ENCODE measurements at regions not wholly inside any gene's neighbourhood (a gene's known extent, or its start where the extent isn't known, plus 50 kb on each side); places are given as distances from the start of the nearest gene placed in this dataset.

DNA sequence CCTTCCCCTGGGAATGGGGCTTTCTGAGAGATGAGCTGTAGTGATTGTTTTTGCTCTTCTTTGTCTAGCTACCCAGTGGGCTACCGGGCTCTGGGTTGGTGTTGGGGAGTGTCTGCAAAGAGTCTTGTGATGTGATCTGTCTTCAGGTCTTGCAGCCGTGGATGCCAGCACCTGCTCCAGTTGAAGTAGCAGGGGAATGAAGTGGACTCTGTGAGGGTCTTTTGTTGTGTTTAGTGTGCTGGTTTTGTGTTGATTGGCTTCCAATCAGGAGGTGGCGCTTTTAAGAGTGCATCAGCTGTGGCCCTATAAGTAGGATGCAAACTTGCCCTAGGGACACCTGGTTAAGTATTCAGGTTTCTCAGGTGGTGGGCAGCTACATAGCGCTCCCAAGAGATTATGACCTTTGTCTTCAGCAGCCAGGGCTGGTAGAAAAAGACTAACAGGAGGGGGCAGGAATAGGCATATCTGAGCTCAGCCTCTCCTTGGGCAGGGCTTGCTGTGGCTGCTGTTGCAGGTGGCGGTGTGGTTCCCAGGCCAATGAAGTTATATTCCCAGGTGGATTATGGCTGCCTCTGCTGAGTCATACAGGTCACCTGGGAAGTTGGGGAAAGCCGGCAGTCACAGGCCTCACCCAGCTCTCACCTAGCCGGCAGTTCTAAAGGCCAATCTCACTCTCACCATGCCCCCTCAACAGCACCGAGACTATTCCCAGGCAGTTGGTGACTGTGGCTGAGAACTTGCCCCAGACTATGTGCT lies 315.7 kb upstream of the C11orf87 start:
- no peak for DNase-seq (ENCODE audit: low spot score)

DNA sequence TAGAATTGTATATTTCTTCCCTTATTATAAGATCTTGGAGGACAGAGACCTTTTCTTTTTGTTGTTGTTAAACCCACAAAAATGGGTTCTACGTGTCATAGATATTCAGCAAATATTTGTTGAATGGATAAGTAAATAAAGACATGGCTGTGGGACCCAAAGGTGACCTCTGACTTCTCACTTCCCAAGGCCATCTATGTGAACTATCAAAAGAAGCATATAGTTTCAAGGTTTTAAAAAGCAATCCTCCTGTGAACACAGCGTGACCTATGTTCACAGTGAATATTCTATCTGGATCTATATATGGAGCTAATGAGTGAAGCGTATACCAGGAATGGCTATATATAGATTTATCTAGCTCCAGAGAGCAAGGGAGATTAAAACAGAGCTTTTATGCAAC lies 312.8 kb upstream of the C11orf87 start:
- no peak for DNase-seq (ENCODE audit: low spot score)

DNA sequence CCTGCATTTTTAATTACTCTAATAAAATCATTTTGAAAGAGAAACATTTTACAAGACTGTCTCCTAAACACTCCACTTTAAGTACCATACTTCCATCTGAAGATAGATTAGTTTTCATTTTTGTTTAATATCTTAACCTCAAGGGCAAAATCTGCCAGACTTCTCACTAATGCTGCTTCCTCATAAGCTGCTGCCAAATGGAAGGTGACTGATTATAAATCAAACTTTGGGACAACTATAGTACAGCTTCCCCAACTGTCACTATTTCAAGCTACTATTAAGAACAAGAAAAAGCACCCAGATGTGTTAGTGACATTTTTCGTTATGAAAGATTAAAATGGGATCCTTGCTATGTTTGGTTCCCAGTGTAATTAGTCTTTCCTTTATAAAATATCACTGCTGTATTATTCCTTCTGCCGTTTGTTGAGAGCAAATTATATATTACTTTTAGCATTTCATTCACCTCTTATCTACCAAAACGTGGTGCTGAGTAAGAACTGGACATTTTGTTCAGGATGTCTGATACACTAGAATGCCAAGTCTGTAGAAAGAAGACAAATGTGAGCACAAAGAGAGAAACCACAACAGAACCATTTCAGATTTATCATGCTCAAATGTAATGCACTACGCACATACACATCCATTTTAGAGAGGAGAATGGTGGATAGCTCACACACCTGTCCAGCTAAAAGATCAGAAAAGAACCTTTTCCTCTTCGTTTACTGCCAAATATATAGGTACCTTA lies 312.2 kb upstream of the C11orf87 start:
- no peak for DNase-seq (ENCODE audit: low spot score)

DNA sequence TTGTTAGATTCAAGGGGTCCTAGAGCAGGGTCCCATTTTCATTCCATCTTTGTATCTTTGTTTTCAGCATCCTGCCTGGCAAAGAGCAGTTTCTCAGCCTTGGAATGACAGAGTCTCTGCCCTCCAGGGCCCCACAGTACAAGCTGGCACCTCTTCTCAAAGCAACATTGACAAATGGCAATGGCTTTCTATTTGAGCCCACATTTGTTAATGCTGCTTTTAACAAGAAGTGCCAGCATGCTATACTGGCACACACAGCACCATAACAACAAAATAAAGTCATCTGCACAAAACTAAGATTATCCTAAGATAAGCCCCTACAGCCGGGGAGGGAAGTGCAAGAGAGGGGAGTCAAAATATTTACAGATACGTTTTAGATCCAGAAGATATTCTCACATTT lies 309.7 kb upstream of the C11orf87 start:
- no peak for DNase-seq (ENCODE audit: low spot score)

DNA sequence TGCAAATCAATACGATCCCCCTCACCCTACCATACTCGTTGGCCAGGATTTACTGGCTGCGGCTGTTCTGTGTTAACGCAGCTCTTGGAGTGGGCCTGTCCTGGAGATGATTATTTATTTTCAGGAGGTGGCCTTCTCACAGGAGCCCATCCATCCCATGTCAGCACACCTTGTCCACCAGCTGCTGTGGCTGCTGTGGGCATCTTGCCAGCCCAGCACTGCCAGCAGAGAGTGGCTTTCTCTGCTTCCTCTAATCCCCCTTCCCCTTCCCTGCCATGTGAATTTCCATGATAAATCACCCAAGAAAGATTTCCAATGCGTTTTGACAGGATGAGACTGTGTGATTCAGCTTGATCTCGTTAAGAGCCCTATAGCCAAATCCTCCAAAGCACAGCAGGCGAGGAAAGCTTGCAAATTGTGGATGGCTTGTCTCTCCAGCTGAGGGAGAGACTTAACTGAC lies 309.1 kb upstream of the C11orf87 start:
- no peak for DNase-seq (ENCODE audit: low spot score)

DNA sequence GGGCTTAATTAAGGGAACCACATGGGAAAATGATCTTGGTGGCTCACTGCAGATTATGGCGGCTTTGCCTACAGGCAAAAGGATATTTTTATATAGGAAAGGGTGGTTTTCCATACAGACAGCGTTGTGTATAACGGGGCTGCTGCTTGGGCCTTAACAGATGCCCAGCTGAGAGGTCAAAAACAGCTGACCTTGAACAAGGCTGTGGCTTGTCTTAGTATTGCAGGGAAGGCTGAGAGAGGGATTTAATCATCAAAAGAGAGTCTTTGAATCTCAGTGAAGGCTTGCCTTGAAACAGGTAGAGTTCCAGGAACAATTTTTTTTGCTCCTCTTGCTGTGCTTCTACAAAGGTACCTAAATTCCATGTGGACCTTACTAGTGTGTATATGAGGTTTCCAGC lies 301.6 kb upstream of the C11orf87 start:
- DNase-seq (ENCODE audit: low spot score) = no peak

DNA sequence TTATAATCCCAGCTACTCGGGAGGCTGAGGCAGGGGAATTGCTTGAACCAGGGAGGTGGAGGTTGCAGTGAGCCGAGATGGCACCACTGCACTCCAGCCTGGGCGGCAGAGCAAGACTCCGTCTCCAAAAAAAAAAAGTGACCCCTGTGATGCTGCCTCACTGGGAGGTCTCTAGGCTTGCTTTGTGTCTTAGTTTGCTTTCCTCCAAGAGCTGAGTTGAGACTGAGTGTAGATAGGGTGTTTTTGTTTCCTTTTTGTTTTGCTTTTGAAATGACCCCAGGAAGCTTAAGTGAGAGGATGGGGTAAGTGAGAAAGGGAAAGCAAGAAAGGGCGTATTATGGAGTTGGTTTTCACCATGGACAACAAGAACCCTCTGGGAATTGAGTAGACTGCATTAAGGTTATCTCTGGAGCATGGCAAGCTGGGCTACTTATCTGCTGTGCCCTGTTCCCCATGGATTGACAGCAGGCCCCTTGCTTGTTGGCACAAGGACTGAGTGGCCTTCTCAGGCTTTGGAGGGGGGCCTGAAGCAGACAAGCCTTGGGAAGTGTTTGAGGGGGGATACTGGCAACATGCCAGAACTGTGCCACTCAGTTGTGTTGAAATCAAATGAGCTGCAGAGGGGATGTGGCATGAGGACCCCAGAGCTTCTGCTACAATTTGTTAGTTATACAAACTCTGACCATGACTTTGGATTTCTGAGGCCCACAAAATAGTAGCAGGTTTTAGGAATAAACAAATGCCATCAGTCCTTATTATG lies 300.6 kb upstream of the C11orf87 start:
- DNase-seq (ENCODE audit: low spot score) = no peak

DNA sequence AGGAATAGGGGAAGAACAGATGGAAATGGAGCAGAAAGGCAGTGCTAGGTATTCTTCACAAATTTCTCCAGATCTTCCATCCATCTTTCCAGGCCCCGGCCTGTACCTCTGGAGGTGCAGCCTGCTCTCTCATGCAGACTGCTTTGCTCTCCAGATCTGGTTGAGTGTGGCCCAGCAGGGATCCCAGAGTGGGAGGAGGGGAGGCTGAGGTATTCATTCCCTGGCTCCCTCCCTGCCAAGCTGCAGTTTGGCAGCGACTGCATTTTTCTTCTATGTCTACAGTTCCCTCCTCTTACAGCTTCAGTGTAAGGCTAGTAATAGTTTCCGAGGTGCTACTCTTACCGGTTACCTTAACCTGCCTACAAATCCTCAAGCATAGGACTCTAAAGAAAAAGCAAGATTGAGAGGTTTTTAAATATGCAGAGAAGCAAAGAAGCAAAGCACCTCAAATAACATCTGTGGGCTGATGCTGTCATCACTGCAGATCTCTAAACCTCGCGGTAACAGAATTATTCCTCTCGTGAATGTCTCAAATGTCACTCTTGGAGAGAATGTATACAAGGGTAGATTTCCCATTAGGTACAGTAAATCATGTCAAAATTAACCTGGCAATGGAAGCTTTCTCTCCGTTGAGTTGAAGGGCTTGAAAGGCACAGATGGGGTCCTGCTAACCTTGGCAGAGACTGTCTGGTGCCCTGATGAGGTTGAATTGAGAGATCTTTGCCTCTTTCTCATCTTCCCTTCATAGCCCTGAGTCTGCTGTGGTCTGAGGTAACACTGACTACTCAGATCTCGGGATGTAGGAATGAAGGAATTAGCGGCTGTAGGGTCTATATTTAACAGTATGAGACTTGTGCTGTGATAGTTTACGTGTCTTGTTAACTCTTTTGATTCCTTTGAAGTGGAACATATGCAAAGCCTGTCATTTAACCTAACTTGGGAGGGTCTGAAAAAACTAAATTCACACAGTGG lies 297.9 kb upstream of the C11orf87 start:
- DNase-seq (ENCODE audit: low spot score) = no peak

DNA sequence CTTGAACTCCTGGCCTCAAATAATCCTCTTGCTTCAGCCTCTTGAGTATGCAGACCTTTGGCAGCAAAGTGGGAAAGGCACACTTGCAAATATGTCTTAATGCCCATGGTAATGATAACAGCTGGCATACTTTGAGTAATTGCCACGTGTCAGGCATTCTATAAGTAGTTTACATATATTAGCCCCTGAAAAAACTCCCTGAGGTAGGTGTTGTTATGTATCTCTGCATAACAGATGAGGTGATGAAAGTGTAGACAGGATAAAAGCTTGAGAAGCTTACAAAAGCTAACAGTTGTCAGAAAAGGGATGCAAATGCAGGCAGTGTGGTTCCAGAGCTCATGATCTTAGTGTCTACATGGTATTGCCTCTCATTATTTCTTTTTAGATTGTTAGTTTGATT lies 291.1 kb upstream of the C11orf87 start:
- no peak for DNase-seq (ENCODE audit: low spot score)

DNA sequence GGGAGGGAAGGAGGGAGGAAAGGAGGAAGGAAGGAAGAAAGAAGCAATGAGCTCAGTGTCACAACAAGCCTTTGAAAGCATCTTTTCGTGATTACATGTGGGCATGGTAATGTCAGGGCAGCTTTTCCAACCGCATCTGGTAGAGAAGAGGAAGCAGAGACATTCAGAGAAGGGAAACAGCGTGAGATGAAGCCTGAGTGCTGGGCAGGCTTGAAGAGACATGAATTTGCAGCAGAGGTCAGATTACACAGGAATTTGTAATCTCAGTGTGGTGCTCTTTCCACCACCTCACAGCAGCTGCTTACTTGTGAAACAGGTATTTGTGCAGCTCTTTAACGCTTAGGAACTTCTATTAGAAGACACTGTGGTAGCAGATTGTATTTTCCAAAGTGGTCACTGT lies 289.5 kb upstream of the C11orf87 start:
- DNase-seq (ENCODE audit: low spot score) = no peak

DNA sequence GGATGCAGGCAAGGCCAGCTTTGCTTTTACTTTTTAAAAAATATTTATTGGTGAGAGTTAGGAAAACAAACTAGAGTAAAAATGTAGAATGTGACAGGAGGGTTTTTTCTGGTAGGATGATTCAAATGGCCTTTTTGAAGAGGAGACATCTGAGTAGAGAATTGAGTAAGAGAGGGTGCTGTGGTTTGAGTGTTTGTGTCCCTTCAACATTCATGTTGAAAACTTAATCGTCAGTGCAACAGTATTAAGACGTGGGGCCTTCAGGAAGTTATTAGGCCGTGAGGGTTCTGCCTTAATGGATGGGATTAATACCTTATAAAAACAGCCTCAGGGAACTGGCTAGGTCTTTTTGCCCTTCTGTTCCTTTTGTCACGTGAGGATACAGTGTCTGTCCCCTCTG lies 288.8 kb upstream of the C11orf87 start:
- DNase-seq (ENCODE audit: low spot score) = no peak

DNA sequence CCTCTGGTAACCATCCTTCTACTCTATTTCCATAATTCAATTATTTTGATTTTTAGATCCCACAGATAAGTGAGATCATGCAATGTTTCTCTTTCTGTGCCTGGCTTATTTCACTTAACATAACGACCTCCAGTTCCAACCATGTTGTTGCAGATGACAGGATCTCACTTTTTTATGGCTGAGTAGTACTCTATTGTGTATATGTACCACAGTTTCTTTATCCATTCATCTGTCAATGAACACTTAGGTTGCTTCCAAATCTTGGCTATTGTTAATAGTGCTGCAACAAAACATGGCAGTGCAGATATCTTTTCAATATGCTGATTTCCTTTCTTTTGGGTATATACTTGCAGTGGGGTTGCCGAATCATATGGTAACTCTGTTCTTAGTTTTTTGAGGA lies 286.4 kb upstream of the C11orf87 start:
- DNase-seq (ENCODE audit: low spot score) = no peak

DNA sequence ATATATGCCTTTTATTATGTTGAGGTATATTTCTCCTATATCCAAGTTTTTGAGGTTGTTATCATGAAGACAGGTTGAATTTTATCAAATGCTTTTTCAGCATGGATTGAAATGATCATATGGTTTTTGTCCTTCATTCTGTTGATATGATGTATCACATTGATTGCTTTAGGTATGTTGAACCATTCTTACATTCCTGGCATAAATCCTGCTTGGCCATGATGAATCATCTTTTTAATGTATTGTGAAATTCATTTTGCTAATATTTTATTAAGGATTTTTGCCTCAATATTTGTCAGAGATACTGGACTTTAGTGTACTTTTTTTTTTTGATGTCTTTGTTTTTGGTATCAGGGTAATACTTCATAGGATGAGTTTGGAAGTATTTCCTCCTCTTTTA lies 283.8 kb upstream of the C11orf87 start:
- no peak for DNase-seq (ENCODE audit: low spot score)

DNA sequence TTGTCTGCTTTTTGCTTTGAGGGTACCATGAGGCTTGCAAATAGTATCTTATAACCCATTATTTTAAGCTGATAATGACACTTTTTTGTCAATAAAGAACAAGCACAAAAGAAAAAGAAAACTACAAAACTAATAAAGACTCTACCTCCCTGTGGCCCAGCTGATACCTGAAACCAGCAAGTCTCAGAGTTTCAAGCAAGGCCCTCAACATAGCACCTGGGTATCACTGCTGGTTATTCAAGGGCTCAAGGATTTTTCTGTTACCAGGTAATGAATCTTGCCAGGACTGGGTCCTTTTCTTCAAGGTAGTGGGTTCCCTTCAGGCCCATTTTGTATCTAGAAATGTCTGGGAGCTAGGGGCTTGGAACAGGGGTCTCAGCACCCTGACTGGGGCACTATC lies 281.6 kb upstream of the C11orf87 start:
- DNase-seq (ENCODE audit: low spot score) = no peak

DNA sequence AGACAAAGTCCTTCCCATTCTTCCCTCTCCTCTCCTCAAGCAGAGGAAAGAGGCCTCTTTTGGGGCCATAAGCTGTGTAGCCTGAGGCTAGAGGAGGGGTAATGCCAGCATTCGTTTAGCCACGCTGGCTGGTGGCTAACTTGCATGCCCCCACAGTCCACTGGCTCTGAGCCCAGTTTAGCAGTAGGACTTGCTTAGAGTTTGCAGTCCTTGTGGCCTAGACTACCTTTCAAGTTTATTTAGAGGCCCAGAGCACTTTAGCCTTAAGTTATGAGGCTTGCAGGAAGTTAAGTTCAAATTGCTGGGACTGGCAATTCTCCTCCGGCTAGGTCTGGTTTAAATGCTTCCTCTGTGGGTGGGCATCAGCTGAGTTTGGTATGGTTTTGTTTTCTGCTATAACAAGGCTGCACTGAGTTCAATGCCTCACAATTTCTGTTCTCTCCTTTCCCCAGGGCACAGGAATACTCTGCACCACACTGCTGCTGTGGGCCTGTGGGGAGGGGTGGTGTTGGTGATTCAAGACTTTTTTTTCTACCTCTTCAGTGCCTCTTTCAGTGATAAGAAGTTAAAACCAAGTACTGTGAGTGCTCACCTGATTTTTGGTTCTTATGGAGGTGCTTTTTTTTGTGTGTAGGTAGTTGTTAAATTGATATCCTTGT lies 281.0 kb upstream of the C11orf87 start:
- no peak for DNase-seq (ENCODE audit: low spot score)

DNA sequence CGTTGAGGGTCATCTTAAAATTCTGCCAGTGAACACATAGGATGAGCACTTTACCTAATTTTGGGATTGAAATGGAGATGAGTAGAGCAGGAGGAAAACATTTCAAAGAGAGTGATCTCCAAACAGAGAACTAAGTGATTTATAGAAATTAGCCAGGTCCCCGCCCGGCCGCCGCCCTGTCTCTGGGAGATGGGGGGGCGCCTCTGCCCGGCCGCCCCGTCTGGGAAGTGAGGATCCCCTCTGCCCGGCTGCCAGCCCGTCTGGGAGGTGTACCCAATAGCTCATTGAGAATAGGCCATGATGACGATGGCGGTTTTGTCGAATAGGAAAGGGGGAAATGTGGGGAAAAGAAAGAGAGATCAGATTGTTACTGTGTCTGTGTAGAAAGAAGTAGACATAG lies 276.7 kb upstream of the C11orf87 start:
- DNase-seq (ENCODE audit: low spot score) = no peak

DNA sequence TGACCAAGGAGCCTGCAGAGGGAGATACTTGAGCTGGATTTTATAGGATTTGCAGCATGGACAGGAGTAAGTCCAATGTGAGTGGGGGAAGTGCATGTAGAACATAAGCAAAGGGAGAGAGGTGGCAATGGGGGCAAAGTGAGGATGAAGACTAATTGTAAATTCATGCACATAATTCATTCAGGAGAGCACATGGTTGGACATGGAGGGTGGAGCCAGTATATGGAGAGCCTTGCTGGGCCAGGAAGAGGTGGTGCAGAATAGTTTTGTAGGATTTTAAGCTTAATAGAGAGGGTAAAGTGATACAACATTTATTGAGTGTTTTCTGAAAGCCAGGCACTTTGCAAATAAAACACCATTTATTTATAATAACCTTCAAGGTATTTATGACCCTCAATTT lies 274.3 kb upstream of the C11orf87 start:
- no peak for DNase-seq (ENCODE audit: low spot score)

DNA sequence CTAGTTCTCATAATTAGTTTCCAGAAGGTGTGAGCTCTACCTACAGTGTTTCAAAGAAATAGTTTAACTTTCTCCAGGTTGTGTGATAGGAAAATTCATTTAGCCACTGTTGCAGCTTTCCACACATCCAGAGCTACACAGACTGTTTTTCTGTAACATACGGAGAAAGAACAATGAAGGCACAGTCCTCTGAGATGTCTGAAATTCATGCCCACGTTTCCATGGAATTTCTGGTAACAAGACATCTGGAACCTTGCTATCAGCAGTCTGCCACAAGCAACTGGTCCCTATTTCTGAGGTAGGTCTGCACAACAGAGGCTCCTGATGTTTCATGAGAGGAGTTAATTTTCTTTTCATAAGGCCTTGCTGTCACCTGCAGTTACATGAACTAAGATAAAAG lies 273.3 kb upstream of the C11orf87 start:
- no peak for DNase-seq (ENCODE audit: low spot score)

DNA sequence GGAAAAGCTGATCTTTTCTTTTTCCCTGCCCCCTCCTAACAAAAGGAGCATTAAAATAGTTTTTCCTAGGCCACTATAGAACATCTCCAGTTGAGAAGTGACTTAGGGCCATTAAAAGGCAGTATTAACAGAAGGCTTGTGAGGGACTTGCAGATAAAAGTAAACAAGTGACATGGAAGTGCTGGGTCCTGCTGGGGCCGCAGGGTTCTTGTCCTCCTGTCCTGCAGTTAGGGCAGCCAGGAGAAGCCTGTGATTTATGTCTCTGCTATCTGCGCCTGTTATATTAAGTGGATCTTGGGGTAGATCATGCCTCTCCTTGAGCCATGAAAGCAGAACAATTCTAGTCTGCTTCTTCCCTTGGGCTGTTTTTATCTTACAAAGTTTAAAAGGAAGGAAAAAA lies 271.4 kb upstream of the C11orf87 start:
- DNase-seq (ENCODE audit: low spot score) = no peak

DNA sequence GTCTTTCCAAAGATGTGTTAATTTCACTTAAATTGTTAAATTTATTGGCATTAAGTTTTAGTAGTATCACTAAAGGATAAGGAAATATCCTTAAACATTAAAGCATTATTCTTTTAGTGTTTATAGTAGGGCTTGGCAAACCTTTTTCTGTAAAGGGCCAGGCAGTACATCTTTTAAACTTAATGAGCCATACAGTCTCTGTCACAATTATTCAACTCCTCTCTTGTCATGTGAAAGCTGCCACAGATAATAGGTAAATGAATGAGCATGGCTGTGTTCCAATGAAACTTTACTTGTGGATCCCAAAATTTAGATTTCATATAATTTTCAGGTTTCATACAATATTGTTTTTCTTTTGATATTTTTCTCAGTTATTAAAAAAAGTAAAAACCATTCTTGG lies 268.2 kb upstream of the C11orf87 start:
- no peak for DNase-seq (ENCODE audit: low spot score)

DNA sequence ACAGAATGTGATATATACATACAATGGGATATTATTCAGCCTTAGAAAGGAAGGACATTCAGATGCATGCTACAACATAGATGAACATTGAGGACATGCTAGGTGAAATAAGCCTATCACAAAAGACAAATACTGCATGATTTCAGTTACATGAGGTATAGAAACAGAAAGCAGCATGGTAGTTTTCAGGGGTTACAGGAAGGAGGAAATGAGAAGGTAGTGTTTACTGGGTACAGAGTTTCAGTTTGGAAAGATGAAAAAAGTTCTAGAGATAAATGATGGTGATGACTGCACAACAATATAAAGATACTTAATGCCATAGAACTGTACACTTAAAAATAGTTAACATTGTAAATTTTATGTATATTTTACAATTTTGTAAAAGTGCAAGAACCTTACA lies 266.7 kb upstream of the C11orf87 start:
- DNase-seq (ENCODE audit: low spot score) = no peak
